ENCODE measurements at regions not wholly inside any gene's neighbourhood (a gene's known extent, or its start where the extent isn't known, plus 50 kb on each side); places are given as distances from the start of the nearest gene placed in this dataset.
"Not testable (repeated sequence)": the region's sequence is repeated elsewhere in the genome, so short reads cannot be mapped to it uniquely, and the experiment has no call there.

DNA sequence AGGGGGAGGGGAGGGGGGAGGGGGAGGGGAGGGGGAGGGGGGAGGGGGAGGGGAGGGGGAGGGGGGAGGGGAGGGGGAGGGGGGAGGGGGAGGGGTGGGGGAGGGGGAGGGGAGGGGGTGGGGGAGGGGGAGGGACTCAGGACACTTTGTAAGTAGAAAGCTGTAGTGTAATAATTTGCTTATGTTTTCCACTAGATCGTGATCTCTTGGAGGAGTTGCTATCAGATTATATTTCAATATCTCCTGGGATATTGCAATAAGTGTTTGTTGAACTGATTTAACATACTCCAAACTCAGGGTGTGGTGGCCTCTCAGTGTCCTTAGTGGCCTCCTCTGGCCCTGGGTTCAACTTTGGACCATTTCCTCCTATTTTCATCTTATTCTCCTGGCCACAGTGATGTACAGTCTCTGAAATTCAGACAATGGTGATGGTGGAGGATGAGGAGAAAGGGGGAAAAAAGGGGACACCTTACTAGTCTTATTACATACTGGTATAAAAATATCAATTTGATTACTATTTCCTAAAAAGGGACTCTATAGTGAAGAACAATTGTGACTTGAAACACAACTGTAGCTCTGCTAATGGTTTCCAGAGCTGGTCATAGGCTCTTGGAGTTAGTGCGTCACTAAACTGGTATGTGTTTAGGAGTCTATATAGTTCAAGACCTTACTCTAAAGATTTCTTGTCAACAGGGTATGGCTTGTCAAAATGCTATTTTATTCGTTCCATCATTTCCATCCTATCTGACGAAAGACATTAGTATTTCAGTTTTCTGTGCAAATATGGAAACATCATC is 89.6 kb downstream of the DDX1 start:
- no peak for DNase-seq

- DNase-seq = no peak
Measured at GRCh38 chr2:15682354-15682753, 90.7 kb downstream of the DDX1 start.

DNA sequence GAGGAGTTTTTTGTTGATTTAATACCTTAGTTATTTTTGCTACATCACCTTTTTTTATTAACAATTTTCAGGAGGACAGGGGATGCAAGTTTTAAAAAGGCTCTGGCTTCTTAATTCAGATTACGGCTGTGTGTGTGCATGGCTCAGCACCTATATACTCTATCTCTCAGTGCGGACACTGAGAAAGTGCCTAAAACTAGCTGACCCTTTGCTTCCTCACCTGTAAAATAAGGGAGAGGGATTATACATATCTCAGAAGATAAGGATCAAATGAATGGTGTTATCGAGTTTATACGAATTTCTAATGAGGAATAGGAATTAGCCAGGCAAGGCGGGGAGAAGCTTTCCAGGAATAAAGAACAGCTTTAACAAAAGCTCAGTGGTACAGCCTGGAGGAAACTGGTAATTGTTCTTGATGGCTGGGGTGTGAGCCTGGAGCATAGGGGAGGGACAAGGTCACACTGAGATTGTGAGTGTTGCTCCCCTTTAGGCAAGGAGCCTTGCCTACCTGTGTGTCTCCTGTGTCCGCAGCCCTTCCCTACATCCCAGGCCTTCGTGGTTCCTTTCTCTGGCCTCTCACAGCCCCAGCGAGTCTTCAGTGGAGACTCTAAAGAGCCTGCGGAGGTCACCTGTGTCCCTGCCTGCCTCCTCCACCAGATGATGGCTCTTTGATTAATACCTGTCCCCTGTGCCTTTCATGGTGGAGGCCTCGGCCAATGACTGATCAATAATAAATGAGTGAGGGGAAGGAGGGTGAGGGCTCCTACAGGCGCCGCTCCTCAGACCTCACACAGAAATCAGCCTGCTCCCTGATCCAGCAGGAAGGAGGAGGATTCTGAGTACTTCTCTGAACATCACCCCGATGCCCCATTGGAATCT is 92.7 kb downstream of the DDX1 start:
- DNase-seq = no peak

GRCh38 chr2:15685143-15685542 is 93.5 kb downstream of the DDX1 start:
- DNase-seq = no peak

- DNase-seq = no peak
Measured at GRCh38 chr2:15686643-15687042, 95.0 kb downstream of the DDX1 start.

- no peak for DNase-seq
Measured at GRCh38 chr2:15687243-15687642, 95.6 kb downstream of the DDX1 start.

DNA sequence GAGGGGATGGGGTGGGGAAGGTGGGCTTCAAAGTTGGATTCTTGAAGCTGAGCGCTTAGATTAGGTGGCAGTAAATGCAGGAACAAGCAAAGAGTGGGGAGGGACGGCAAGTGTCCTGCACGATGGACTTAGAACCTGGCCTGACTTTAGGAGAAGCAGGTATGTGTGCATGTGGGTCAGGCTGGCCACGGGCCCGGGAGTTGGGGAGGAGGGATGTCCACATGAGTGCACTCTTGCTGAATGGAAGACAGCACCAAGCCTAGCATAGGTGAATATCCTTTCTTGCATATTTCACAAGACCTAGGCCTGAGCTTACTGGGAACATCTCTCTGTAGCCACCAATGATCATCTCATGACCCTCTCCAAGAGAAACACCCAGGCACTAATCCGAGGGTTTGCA is 96.1 kb downstream of the DDX1 start:
- no peak for DNase-seq

DNA sequence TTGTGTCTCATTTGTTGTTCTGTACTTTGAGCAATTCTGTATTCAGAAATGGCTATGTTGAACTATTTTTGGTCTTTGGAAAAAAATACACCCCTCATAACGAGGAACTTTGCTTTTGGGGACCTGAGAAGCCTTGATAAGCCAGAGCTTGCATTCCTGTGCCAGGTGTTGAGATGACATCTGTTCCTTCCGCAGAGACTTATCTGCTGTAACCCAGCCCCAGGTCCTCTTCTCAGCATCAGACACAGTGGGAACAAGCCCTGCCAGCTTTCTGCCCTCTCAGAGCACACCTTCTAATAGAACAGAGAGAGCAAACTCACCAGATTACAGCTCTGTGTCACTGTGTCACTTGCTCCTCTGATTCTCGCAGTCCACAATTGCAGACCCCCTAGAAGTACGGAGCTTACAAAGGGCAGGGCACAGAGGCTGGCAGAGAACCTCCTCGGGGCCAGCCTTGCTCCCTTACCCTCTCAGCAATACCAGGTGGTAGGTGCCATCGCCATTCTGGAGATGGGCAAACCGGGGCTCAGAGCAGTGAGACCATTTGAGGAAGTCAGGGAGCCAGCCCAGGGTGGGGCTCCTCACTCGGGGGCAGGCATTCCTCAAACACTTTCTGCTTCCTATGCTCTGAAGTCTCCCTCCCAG is 97.4 kb downstream of the DDX1 start:
- no peak for DNase-seq

- DNase-seq = no peak
Measured at GRCh38 chr2:15689654-15690053, 98.0 kb downstream of the DDX1 start.

DNA sequence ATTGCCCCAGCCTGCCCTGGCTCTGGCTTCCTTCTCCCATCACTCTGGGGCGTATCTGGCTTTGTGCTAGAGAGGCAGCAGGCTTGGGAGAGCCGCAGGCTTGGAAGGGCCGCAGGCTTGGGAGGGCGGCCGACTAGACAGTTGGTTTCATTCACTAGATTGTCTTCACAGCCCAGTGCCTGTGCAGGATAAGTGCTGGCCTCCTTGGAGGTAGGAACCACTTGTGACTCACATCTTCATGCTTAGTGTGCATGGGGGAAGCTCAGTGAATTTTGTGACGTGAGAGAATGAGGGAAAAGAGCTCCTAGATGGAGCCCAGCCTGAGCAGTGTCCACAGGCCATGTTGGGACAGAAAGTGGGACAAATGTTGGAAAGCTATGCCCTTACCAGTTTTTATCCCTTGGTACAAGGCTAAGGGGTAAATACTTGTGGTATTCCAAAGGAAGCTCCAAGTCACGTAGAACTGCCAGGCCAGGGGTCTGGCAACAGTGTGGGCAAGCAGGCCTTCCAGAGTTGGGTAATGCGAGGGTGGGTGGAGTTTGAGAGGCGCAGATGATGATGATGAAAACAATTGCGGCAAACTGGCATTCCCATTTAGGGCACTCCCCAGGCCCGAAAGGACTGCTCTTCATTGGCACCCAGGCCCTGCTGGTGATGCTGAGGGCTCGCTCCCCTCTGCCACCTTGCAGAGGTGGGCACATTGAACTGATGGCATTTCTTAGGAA is 100.1 kb downstream of the DDX1 start:
- DNase-seq = no peak

GRCh38 chr2:15692551-15693377 is 101.1 kb downstream of the DDX1 start:
- DNase-seq = no peak

DNA sequence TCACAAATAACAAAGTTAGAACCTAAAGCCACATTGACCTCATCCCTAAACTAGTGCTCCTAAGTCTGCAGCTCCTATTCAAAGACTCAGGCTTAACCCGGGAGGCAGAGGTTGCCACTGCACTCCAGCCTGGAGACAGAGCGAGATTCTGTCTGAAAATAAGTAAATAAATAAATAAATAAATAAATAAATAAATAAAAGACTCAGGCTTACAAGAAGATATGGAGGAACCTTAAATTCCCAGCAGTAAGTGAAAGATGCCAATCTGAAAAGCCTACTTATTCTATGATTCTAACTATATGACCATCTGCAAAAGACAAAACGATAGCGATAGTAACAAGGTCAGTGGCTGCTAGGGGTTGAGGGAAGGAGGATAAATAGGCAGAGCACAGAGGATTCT is 101.7 kb downstream of the DDX1 start:
- DNase-seq = no peak

GRCh38 chr2:15693926-15694588 is 102.4 kb downstream of the DDX1 start:
- DNase-seq = no peak

GRCh38 chr2:15694589-15694986 is 102.9 kb downstream of the DDX1 start:
- DNase-seq = no peak

- DNase-seq = no peak
Measured at GRCh38 chr2:15695582-15696330, 104.1 kb downstream of the DDX1 start.

- not testable (repeated sequence) for DNase-seq
Measured at GRCh38 chr2:15696606-15697170, 105.0 kb downstream of the DDX1 start.

GRCh38 chr2:15700131-15700530 is 108.5 kb downstream of the DDX1 start:
- DNase-seq = no peak

- no peak for DNase-seq
Measured at GRCh38 chr2:15700599-15701340, 109.1 kb downstream of the DDX1 start.

DNA sequence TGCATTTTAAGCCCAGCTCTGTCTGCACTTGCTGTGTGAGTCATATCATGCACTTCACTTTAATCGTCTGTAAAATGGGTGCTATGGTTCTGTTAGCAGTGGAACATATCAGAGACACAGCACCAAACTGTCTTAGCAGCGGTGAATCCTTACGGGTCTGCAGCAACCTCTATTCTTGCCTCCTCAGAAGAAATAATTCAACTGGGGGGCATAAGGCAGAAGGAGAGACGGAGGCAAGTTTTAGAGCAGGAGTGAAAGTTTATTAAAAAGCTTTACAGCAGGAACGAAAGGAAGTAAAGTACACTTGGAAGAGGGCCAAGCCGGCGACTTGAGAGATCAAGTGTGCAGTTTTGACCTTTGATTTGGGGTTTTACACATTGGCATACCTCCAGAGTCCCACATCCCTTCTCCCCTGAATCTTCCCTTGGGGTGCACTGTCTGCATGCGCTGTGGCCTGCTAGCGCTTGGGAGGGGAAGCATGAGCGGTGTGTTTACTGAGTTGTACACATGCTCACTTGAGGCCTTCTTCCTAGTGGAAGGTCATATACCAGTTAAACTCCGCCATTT is 109.8 kb downstream of the DDX1 start:
- DNase-seq = no peak

All from NCI-H2081 (cell line).